ENCODE measurements at regions not wholly inside any gene's neighbourhood (a gene's known extent, or its start where the extent isn't known, plus 50 kb on each side); places are given as distances from the start of the nearest gene placed in this dataset.
"Not testable (repeated sequence)": the region's sequence is repeated elsewhere in the genome, so short reads cannot be mapped to it uniquely, and the experiment has no call there.

GRCh38 chr18:22713511-22713910, 219.6 kb upstream of the RBBP8 start:
- Histone ChIP-seq H3K36me3 (no peaks in the 10 kb centered on the region), H3K4me3 (no peak overlapping the region), H3K4me1 (peaks cover 0 to 37% (median 12%) of the 10 kb centered on the region in 4 donors), H3K27ac (peak overlapping the region in 1 of 2 donors; percentile 20), H3K9me3 (no peaks in the 10 kb centered on the region), H3K27me3 (no peaks in the 10 kb centered on the region)
- TF ChIP-seq CTCF (IDR thresholded peaks at IDR 0.05), result no peak
- intact Hi-C loops (cut with DNase I; ENCODE audit: low total_unique reads), result no loop called here
- no peak for DNase-seq

- H3K9me3 ChIP-seq; intact Hi-C loops (cut with DNase I; ENCODE audit: low total_unique reads); H3K27me3 ChIP-seq; H3K36me3 ChIP-seq; H3K4me3 ChIP-seq; DNase-seq; H3K27ac ChIP-seq: not testable (repeated sequence)
- H3K4me1 ChIP-seq, result peaks cover 0 to 15% (median 3%) of the 10 kb centered on the region in 4 donors
Measured at GRCh38 chr18:22717536-22717935, 215.6 kb upstream of the RBBP8 start.

- Histone ChIP-seq H3K9me3 (no peaks in the 10 kb centered on the region), H3K4me3 (no peak overlapping the region), H3K36me3 (no peaks in the 10 kb centered on the region), H3K27ac (no peak overlapping the region), H3K4me1 (no peaks in the 10 kb centered on the region), H3K27me3 (no peaks in the 10 kb centered on the region)
- DNase-seq, result no peak
- TF ChIP-seq CTCF (IDR thresholded peaks at IDR 0.05), result no peak
- intact Hi-C loops (cut with DNase I; ENCODE audit: low total_unique reads), result no loop called here
Measured at GRCh38 chr18:22723221-22723620, 209.9 kb upstream of the RBBP8 start.

GRCh38 chr18:22723773-22724172, 209.4 kb upstream of the RBBP8 start:
- no peak overlapping the region for H3K4me3 ChIP-seq
- H3K27ac ChIP-seq, result no peak overlapping the region
- intact Hi-C loops (cut with DNase I; ENCODE audit: low total_unique reads), result no loop called here
- DNase-seq, result no peak
- H3K36me3 ChIP-seq, result no peaks in the 10 kb centered on the region
- no peaks in the 10 kb centered on the region for H3K27me3 ChIP-seq
- H3K4me1 ChIP-seq, result no peaks in the 10 kb centered on the region
- no peak for TF ChIP-seq CTCF (IDR thresholded peaks at IDR 0.05)
- no peaks in the 10 kb centered on the region for H3K9me3 ChIP-seq

- no peak for DNase-seq
- no peak for TF ChIP-seq CTCF (IDR thresholded peaks at IDR 0.05)
- Histone ChIP-seq H3K4me1 (no peaks in the 10 kb centered on the region), H3K36me3 (no peaks in the 10 kb centered on the region), H3K27ac (no peak overlapping the region), H3K27me3 (no peaks in the 10 kb centered on the region), H3K9me3 (no peaks in the 10 kb centered on the region), H3K4me3 (no peak overlapping the region)
- intact Hi-C loops (cut with DNase I; ENCODE audit: low total_unique reads), result no loop called here
Measured at GRCh38 chr18:22726469-22726868, 206.7 kb upstream of the RBBP8 start.

GRCh38 chr18:22728016-22728415, 205.1 kb upstream of the RBBP8 start:
- Histone ChIP-seq H3K9me3 (no peaks in the 10 kb centered on the region), H3K27ac (no peak overlapping the region), H3K36me3 (no peaks in the 10 kb centered on the region), H3K4me1 (no peaks in the 10 kb centered on the region), H3K27me3 (no peaks in the 10 kb centered on the region), H3K4me3 (no peak overlapping the region)
- DNase-seq, result no peak
- TF ChIP-seq CTCF (IDR thresholded peaks at IDR 0.05), result no peak
- intact Hi-C loops (cut with DNase I; ENCODE audit: low total_unique reads), result no loop called here

All from tibial artery (tissue), 4 donors.